Nephron progenitor cell (in vitro differentiated cells): ENCODE measurements at regions not wholly inside any gene's neighbourhood (a gene's known extent, or its start where the extent isn't known, plus 50 kb on each side); places are given as distances from the start of the nearest gene placed in this dataset.
A peak's percentile ranks its signal among the peaks of the same experiment; 100 is the strongest.

ENCODE experiments used
- DNase-seq: peaks from one replicate; pipeline ENCODE4 v3.0.0; 2021
- H3K27ac Mint-ChIP-seq: 2 replicates; pipeline ENCODE4 v1.8.0; 2021; ENCODE audit warnings: mild to moderate bottlenecking, moderate library complexity, mixed read lengths
- H3K27me3 Mint-ChIP-seq: 2 replicates; pipeline ENCODE4 v1.8.0; 2021; ENCODE audit warnings: mild to moderate bottlenecking, low read depth, mixed read lengths; ENCODE audit not compliant: poor library complexity
- H3K36me3 Mint-ChIP-seq: 2 replicates; pipeline ENCODE4 v1.8.0; 2021; ENCODE audit warnings: low read depth, mixed read lengths
- H3K4me1 Mint-ChIP-seq: 2 replicates; pipeline ENCODE4 v1.8.0; 2021; ENCODE audit warnings: mixed read lengths
- H3K4me3 Mint-ChIP-seq: 2 replicates; pipeline ENCODE4 v1.8.0; 2021; ENCODE audit warnings: mild to moderate bottlenecking, moderate library complexity, mixed read lengths
- H3K9me3 Mint-ChIP-seq: 2 replicates; pipeline ENCODE4 v1.8.0; 2021; ENCODE audit warnings: mild to moderate bottlenecking, moderate library complexity, mixed read lengths
- TF ChIP-seq, protein P1 (sequence below): fragments of 200-600 bp; sonication (generic); IDR thresholded peaks from 2 replicates; pipeline ENCODE4 v1.5.0; 2021; ENCODE audit warnings: antibody characterized with exemption

- Mint-ChIP-seq H3K36me3 (no peaks in the 10 kb centered on the region), H3K9me3 (no peaks in the 10 kb centered on the region), H3K4me3 (no peak overlapping the region), H3K27me3 (peaks cover 8% of the 10 kb centered on the region), H3K4me1 (peaks cover 64% of the 10 kb centered on the region), H3K27ac (peak overlapping the region; percentile 52)
- no peak for DNase-seq
- TF ChIP-seq, protein P1, sequence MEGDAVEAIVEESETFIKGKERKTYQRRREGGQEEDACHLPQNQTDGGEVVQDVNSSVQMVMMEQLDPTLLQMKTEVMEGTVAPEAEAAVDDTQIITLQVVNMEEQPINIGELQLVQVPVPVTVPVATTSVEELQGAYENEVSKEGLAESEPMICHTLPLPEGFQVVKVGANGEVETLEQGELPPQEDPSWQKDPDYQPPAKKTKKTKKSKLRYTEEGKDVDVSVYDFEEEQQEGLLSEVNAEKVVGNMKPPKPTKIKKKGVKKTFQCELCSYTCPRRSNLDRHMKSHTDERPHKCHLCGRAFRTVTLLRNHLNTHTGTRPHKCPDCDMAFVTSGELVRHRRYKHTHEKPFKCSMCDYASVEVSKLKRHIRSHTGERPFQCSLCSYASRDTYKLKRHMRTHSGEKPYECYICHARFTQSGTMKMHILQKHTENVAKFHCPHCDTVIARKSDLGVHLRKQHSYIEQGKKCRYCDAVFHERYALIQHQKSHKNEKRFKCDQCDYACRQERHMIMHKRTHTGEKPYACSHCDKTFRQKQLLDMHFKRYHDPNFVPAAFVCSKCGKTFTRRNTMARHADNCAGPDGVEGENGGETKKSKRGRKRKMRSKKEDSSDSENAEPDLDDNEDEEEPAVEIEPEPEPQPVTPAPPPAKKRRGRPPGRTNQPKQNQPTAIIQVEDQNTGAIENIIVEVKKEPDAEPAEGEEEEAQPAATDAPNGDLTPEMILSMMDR: no peak
Observed at GRCh38 chr2:45256173-45256866, 247.1 kb upstream of the SIX2 start.

DNA sequence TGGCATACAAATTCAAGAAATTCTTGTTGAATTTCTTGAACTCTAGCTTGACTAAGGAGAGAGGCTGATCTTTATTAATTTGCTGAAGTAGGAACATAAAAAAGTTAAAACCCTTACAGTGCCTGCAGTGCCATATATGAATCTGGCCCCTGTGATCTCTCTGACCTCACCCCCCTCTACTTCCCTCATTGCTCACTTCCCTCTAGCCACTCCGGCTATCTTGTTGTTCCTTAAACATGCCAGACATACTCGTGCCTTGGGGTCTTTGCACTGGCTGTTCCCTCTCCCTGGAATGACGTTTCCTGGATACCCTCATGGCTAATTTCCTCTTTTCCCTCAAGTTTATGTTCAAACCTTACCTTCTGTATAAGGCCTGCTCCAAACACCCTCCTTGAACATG lies 246.3 kb upstream of the SIX2 start:
- Mint-ChIP-seq H3K36me3 (no peaks in the 10 kb centered on the region), H3K27ac (no peak overlapping the region), H3K4me3 (no peak overlapping the region), H3K9me3 (no peaks in the 10 kb centered on the region), H3K4me1 (peaks cover 62% of the 10 kb centered on the region), H3K27me3 (peaks cover 8% of the 10 kb centered on the region)
- no peak for DNase-seq
- TF ChIP-seq, protein P1: no peak

GRCh38 chr2:45254025-45254424 lies 244.8 kb upstream of the SIX2 start:
- Mint-ChIP-seq H3K4me3 (no peak overlapping the region), H3K4me1 (peaks cover 46% of the 10 kb centered on the region), H3K27ac (no peak overlapping the region), H3K9me3 (no peaks in the 10 kb centered on the region), H3K27me3 (peaks cover 8% of the 10 kb centered on the region), H3K36me3 (no peaks in the 10 kb centered on the region)
- no peak for DNase-seq
- TF ChIP-seq, protein P1: no peak

DNA sequence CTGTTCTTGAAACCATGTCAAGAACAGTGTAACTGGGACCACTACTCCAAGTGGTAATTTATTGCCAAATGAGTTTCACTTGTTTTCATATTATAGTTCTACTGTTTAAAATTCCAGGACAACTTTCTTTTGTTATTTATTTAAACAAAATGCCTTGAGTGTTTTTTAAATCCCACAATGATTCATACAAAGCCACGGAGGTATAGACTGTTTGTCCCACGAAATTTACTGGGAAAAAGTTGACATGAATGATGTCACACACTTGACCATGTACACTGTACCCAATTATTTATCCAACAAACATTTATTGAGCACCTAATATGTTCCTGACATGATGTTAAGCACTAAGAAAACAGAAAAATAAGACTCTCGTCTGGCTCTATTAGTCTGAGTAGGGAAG lies 243.9 kb upstream of the SIX2 start:
- Mint-ChIP-seq H3K27ac (no peak overlapping the region), H3K27me3 (peaks cover 8% of the 10 kb centered on the region), H3K36me3 (no peaks in the 10 kb centered on the region), H3K9me3 (no peaks in the 10 kb centered on the region), H3K4me1 (peaks cover 38% of the 10 kb centered on the region), H3K4me3 (no peak overlapping the region)
- TF ChIP-seq, protein P1: no peak
- DNase-seq: no peak

DNA sequence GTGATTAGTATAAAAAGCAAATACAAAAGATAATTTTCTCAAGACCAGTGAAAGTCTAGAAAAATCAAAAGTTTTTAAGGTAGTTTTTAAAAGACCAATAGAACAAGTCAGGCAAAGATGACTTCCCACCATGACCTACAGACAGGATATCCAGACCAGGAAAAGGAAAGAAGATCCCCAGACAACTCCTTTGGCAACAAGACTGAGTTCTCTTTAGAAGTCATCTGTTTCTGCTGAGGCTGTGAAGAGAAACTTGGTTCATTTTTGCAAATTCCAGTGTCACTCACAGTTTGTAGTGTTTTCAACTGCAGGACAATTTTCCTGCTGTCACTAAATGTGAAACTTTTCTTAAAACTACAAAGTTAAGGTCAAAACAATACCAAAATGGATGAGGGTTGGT lies 240.9 kb upstream of the SIX2 start:
- no peaks in the 10 kb centered on the region for H3K36me3 Mint-ChIP-seq

More for the DNA sequence above, 240.9 kb upstream of the SIX2 start:
- no peak for DNase-seq
- Mint-ChIP-seq H3K4me3 (no peak overlapping the region), H3K27me3 (peaks cover 8% of the 10 kb centered on the region), H3K27ac (no peak overlapping the region), H3K9me3 (no peaks in the 10 kb centered on the region), H3K4me1 (peaks cover 11% of the 10 kb centered on the region)
- TF ChIP-seq, protein P1: no peak
